Left lobe of liver (tissue), 2 donors: ENCODE measurements at regions not wholly inside any gene's neighbourhood (a gene's known extent, or its start where the extent isn't known, plus 50 kb on each side); places are given as distances from the start of the nearest gene placed in this dataset.
"Not testable (repeated sequence)": the region's sequence is repeated elsewhere in the genome, so short reads cannot be mapped to it uniquely, and the experiment has no call there.

Experiments used
- ATAC-seq: fragments of 200-7000 bp; cut with Tn5 transposase; one replicate; pipeline ENCODE4 v1.9.1; 2020; ENCODE audit warnings: mild to moderate bottlenecking, moderate library complexity
- DNase-seq: peaks from one replicate; pipeline ENCODE4 v3.0.0-alpha.2; 2020; ENCODE audit warnings: low spot score
- donor health status: DM: no; HTN: no; CAD: no; lungs with moderate emphysema.
- donor health status: DM: no; HTN: yes; CAD: no.

GRCh38 chr14:89056394-89056793 lies 231.9 kb downstream of the TTC8 start:
- no peak for DNase-seq

GRCh38 chr14:89058697-89059096 lies 234.2 kb downstream of the TTC8 start:
- ATAC-seq (no peak), DNase-seq (no peak)

More at GRCh38 chr14:89056394-89056793, 231.9 kb downstream of the TTC8 start:
- ATAC-seq, result no peak

- ATAC-seq (no peak), DNase-seq (no peak)
Observed at GRCh38 chr14:89060191-89060590, 235.7 kb downstream of the TTC8 start.

- ATAC-seq, result no peak
Observed at GRCh38 chr14:89061696-89062095, 237.2 kb downstream of the TTC8 start.

GRCh38 chr14:89065879-89066278 lies 241.4 kb downstream of the TTC8 start:
- ATAC-seq (no peak), DNase-seq (no peak)

More at GRCh38 chr14:89061696-89062095, 237.2 kb downstream of the TTC8 start:
- no peak for DNase-seq

- DNase-seq, result no peak
- no peak for ATAC-seq
Observed at GRCh38 chr14:89067293-89067972, 243.0 kb downstream of the TTC8 start.

GRCh38 chr14:89078021-89078795 lies 253.8 kb downstream of the TTC8 start:
- DNase-seq (no peak), ATAC-seq (no peak)

- no peak for ATAC-seq
- no peak for DNase-seq
Observed at GRCh38 chr14:89085231-89085731, 260.8 kb downstream of the TTC8 start.

GRCh38 chr14:89085737-89086382 lies 261.4 kb downstream of the TTC8 start:
- DNase-seq (no peak), ATAC-seq (no peak)

- ATAC-seq (no peak), DNase-seq (no peak)
Observed at GRCh38 chr14:89088530-89088929, 264.1 kb downstream of the TTC8 start.

- ATAC-seq (no peak), DNase-seq (no peak)
Observed at GRCh38 chr14:89089330-89089729, 264.9 kb downstream of the TTC8 start.

GRCh38 chr14:89091781-89092180 lies 267.3 kb downstream of the TTC8 start:
- ATAC-seq (no peak), DNase-seq (no peak)

- ATAC-seq, result no peak
- no peak for DNase-seq
Observed at GRCh38 chr14:89093083-89093730, 268.8 kb downstream of the TTC8 start.

GRCh38 chr14:89095036-89095435 lies 270.6 kb downstream of the TTC8 start:
- no peak for ATAC-seq

GRCh38 chr14:89096946-89097345 lies 272.5 kb downstream of the TTC8 start:
- no peak for ATAC-seq
- no peak for DNase-seq

More at GRCh38 chr14:89095036-89095435, 270.6 kb downstream of the TTC8 start:
- DNase-seq, result no peak

- no peak for ATAC-seq
- DNase-seq, result no peak
Observed at GRCh38 chr14:89098254-89098653, 273.8 kb downstream of the TTC8 start.

- not testable (repeated sequence) for ATAC-seq, DNase-seq
Observed at GRCh38 chr14:89104171-89104817, 279.8 kb downstream of the TTC8 start.

- not testable (repeated sequence) for ATAC-seq
Observed at GRCh38 chr14:89104861-89105260, 280.4 kb downstream of the TTC8 start.

More at GRCh38 chr14:89104861-89105260, 280.4 kb downstream of the TTC8 start:
- DNase-seq, result not testable (repeated sequence)
